Mesendoderm (in vitro differentiated cells): ENCODE measurements at regions not wholly inside any gene's neighbourhood (a gene's known extent, or its start where the extent isn't known, plus 50 kb on each side); places are given as distances from the start of the nearest gene placed in this dataset.

Source experiments
- DNase-seq: peaks from one replicate; pipeline ENCODE4 v3.0.0; 2013
- H2AK5ac ChIP-seq: 2 replicates; pipeline ENCODE4 v1.6.1; 2013; ENCODE audit warnings: low read length, inconsistent platforms
- H2BK120ac ChIP-seq: 2 replicates; pipeline ENCODE4 v1.6.1; 2013; ENCODE audit warnings: low read depth, mild to moderate bottlenecking, low read length, moderate library complexity, mixed read lengths
- H2BK15ac ChIP-seq: replicated peaks from 2 replicates; pipeline ENCODE4 v1.6.1; 2013; ENCODE audit warnings: low read depth, mild to moderate bottlenecking, moderate library complexity
- H2BK5ac ChIP-seq: 2 replicates; pipeline ENCODE4 v1.6.1; 2013; ENCODE audit warnings: low read length, inconsistent platforms
- H3K18ac ChIP-seq: 2 replicates; pipeline ENCODE4 v1.6.1; 2013; ENCODE audit warnings: mild to moderate bottlenecking, low read length, mixed read lengths
- H3K23ac ChIP-seq: one replicate; pipeline ENCODE4 v1.6.1; 2013; ENCODE audit warnings: low read length
- H3K27ac ChIP-seq: 2 replicates; pipeline ENCODE4 v1.5.1; 2013; ENCODE audit warnings: low read depth, mild to moderate bottlenecking, inconsistent platforms, low read length, moderate library complexity
- H3K27me3 ChIP-seq: 2 replicates; pipeline ENCODE4 v1.6.1; 2013; ENCODE audit warnings: low read length, control low read depth, mild to moderate bottlenecking, inconsistent platforms; ENCODE audit not compliant: insufficient read depth, poor library complexity
- H3K36me3 ChIP-seq: 2 replicates; pipeline ENCODE4 v1.6.1; 2013; ENCODE audit warnings: low read length, inconsistent platforms; ENCODE audit not compliant: control insufficient read depth, insufficient read depth
- H3K4ac ChIP-seq: one replicate; pipeline ENCODE4 v1.6.1; 2013; ENCODE audit warnings: low read depth, mild to moderate bottlenecking, low read length, moderate library complexity
- H3K4me1 ChIP-seq: 2 replicates; pipeline ENCODE4 v1.6.1; 2013; ENCODE audit warnings: low read depth, low read length, inconsistent platforms; ENCODE audit not compliant: control insufficient read depth
- H3K4me2 ChIP-seq: 2 replicates; pipeline ENCODE4 v1.6.1; 2013; ENCODE audit warnings: low read length
- H3K4me3 ChIP-seq: 2 replicates; pipeline ENCODE4 v1.5.1; 2013; ENCODE audit warnings: mild to moderate bottlenecking, low read length
- H3K56ac ChIP-seq: one replicate; pipeline ENCODE4 v1.6.1; 2013; ENCODE audit warnings: low read length
- H3K79me1 ChIP-seq: 2 replicates; pipeline ENCODE4 v1.6.1; 2013; ENCODE audit warnings: low read length, inconsistent platforms
- H3K79me2 ChIP-seq: 2 replicates; pipeline ENCODE4 v1.6.1; 2013; ENCODE audit warnings: mild to moderate bottlenecking, low read length; ENCODE audit not compliant: control insufficient read depth, insufficient read depth
- H3K9ac ChIP-seq: 2 replicates; pipeline ENCODE4 v1.6.1; 2013; ENCODE audit warnings: low read length, inconsistent platforms
- H4K5ac ChIP-seq: one replicate; pipeline ENCODE4 v1.6.1; 2013; ENCODE audit warnings: low read length
- H4K8ac ChIP-seq: one replicate; pipeline ENCODE4 v1.6.1; 2013; ENCODE audit warnings: low read depth, mild to moderate bottlenecking, control low read depth, low read length, moderate library complexity
- WGBS: extraction: QIAGEN DNeasy Blood & Tissue Kit; methylation state at CpG from one replicate; pipeline ENCODE4 v1.1.7; 2013; ENCODE audit warnings: low lambda C conversion rate, missing lambda C conversion rate; ENCODE audit not compliant: insufficient coverage; ENCODE audit errors: extremely low coverage; 5-methylcytosine and 5-hydroxymethylcytosine counted together

DNA sequence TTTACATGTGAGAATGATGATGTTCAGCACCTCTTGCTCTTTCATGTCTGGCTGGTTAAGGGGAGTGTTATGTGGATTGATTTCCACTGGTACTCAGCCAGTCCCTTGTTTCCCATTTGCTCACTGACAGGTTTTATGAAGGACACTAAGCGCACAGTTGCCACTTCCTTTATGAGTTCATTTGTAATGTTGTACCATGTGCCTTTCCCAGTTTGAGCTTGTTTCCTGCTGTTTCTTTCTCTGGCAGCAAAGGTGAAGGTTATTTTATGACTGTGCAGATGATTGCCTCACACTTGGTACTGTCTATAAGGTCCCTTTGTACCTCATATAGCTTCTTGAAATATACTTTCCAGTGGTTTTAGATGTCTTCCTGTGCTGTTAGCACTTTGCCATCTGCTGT lies 1700.5 kb upstream of the TMEFF2 start:
- Histone ChIP-seq H4K8ac (no peak overlapping the region), H3K23ac (no peak overlapping the region), H3K9ac (no peak overlapping the region), H3K18ac (no peak overlapping the region), H3K27ac (no peak overlapping the region), H3K27me3 (no peaks in the 10 kb centered on the region), H2AK5ac (no peak overlapping the region), H3K79me2 (no peaks in the 10 kb centered on the region), H4K5ac (no peak overlapping the region), H2BK5ac (no peak overlapping the region), H2BK120ac (no peak overlapping the region), H2BK15ac (no peak overlapping the region), H3K4me2 (no peak overlapping the region), H3K4ac (no peak overlapping the region), H3K4me3 (no peak overlapping the region), H3K56ac (no peak overlapping the region), H3K4me1 (no peaks in the 10 kb centered on the region), H3K36me3 (no peaks in the 10 kb centered on the region), H3K79me1 (no peaks in the 10 kb centered on the region)
- no CpG with 5 or more reads among the region's 1 CpG for WGBS
- DNase-seq = peak; percentile 0

DNA sequence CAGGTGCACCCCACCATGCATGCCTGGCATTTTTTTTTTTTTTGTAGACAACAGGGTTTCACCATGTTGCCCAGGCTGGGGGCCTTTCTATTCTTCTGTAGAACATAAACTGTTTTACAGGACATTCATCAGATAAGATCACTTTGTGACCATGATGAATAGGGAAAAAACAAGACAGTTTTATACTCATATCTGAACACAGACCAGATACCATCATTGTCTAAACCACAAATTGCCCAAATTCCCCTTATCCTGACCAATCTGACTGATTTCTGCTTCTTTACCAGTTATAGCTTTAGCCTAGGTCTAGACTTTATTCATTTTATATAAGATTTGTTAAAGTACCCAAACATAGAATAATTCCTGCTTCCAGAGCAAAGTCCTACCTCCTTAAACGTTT lies 1699.3 kb upstream of the TMEFF2 start:
- H3K18ac ChIP-seq = no peak overlapping the region

DNA sequence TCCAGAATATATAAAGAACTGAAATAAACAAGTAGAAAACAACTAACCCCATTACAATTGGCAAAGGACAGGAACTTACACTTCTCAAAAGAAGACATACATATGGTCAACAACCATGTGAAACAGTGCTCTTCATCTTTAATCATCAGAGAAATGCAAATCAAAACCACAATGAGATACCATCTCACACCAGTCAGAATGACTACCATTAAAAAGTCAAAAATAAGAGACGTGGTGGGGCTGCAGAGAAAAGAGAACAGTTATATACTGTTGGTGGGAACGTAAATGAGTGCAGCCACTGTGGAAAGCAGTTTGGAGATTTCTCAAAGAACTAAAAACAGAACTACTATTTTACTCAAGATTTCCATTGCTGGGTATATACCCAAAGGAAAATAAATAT lies 1696.3 kb upstream of the TMEFF2 start:
- Histone ChIP-seq H3K4ac (no peak overlapping the region), H3K27me3 (no peaks in the 10 kb centered on the region), H3K27ac (no peak overlapping the region), H3K79me2 (no peaks in the 10 kb centered on the region), H3K4me1 (no peaks in the 10 kb centered on the region), H2AK5ac (no peak overlapping the region), H2BK15ac (no peak overlapping the region), H3K4me2 (no peak overlapping the region), H3K18ac (no peak overlapping the region), H3K36me3 (no peaks in the 10 kb centered on the region), H2BK120ac (no peak overlapping the region), H4K8ac (no peak overlapping the region), H3K23ac (no peak overlapping the region), H3K79me1 (no peaks in the 10 kb centered on the region), H4K5ac (no peak overlapping the region), H2BK5ac (no peak overlapping the region), H3K56ac (no peak overlapping the region), H3K9ac (no peak overlapping the region), H3K4me3 (no peak overlapping the region)
- DNase-seq = no peak
- WGBS = no CpG with 5 or more reads among the region's 2 CpGs

More for the DNA sequence above, 1699.3 kb upstream of the TMEFF2 start:
- no peaks in the 10 kb centered on the region for H3K36me3 ChIP-seq
- H3K4me3 ChIP-seq = no peak overlapping the region
- no peak overlapping the region for H4K5ac ChIP-seq
- no peak overlapping the region for H3K9ac ChIP-seq
- H3K79me2 ChIP-seq = no peaks in the 10 kb centered on the region
- no peak for DNase-seq
- no peak overlapping the region for H3K4ac ChIP-seq
- H2BK15ac ChIP-seq = no peak overlapping the region
- no peak overlapping the region for H2AK5ac ChIP-seq
- WGBS = 100% methylated on average over 1 of the region's 1 CpG
- no peak overlapping the region for H2BK120ac ChIP-seq
- H3K79me1 ChIP-seq = no peaks in the 10 kb centered on the region
- no peak overlapping the region for H2BK5ac ChIP-seq
- no peak overlapping the region for H4K8ac ChIP-seq
- H3K56ac ChIP-seq = no peak overlapping the region
- H3K4me2 ChIP-seq = no peak overlapping the region
- no peak overlapping the region for H3K23ac ChIP-seq
- no peaks in the 10 kb centered on the region for H3K27me3 ChIP-seq
- H3K27ac ChIP-seq = no peak overlapping the region
- H3K4me1 ChIP-seq = no peaks in the 10 kb centered on the region

DNA sequence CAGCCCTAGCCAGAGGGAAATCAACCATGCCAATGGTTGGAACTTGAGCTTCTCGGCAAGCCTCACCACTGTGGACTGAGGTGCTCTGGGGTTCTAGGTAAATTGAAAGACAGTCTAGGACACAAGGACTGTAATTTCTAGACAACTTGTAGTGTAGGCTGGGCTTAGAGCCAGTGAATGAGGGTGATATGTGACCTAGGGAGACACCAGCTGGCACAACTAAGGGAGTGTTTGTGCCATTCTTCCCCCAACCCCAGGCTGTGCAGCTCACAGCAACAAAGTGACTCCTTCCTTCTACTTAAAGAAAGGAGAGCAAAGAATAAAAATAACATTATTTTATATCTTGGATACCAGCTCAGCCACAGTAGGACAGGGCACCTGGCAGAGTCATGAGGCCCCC lies 1690.7 kb upstream of the TMEFF2 start:
- Histone ChIP-seq H3K27ac (no peak overlapping the region), H3K9ac (no peak overlapping the region), H3K36me3 (no peaks in the 10 kb centered on the region), H2BK5ac (no peak overlapping the region), H4K8ac (no peak overlapping the region), H2AK5ac (no peak overlapping the region), H3K18ac (no peak overlapping the region), H2BK120ac (no peak overlapping the region), H3K27me3 (no peaks in the 10 kb centered on the region), H3K79me2 (no peaks in the 10 kb centered on the region), H3K4me1 (no peaks in the 10 kb centered on the region), H3K23ac (no peak overlapping the region), H3K4me2 (no peak overlapping the region), H3K4ac (no peak overlapping the region), H2BK15ac (no peak overlapping the region), H3K4me3 (no peak overlapping the region), H4K5ac (no peak overlapping the region), H3K56ac (no peak overlapping the region), H3K79me1 (no peaks in the 10 kb centered on the region)
- no CpG with 5 or more reads among the region's 1 CpG for WGBS
- no peak for DNase-seq

DNA sequence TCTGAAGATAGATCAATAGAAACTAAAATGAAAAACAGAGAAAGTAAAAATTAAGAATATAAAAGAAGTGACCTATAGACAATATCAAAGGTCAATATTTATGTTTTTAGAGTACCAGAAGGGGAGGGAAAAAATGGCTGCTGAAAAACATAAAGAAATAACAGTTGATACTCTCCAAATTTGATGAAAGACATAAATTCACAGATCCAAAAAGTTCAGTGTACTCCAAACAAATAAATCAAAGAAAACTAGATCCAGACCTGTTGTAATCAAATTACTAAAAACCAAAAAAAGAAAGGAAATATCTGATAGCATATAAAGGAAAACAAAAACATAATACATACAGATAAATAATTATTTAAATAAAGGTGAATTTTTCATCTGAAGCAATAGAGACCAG lies 1689.1 kb upstream of the TMEFF2 start:
- H4K5ac ChIP-seq = no peak overlapping the region
- H2BK15ac ChIP-seq = no peak overlapping the region
- DNase-seq = no peak
- H3K4me3 ChIP-seq = no peak overlapping the region
- H3K4ac ChIP-seq = no peak overlapping the region
- no peak overlapping the region for H2BK120ac ChIP-seq
- H3K56ac ChIP-seq = no peak overlapping the region
- H3K27ac ChIP-seq = no peak overlapping the region
- H3K27me3 ChIP-seq = no peaks in the 10 kb centered on the region
- no peak overlapping the region for H3K9ac ChIP-seq
- no peak overlapping the region for H3K4me2 ChIP-seq
- H2BK5ac ChIP-seq = no peak overlapping the region
- H4K8ac ChIP-seq = no peak overlapping the region
- no peaks in the 10 kb centered on the region for H3K36me3 ChIP-seq
- H3K79me2 ChIP-seq = no peaks in the 10 kb centered on the region
- no peaks in the 10 kb centered on the region for H3K4me1 ChIP-seq
- no peak overlapping the region for H3K23ac ChIP-seq
- H3K79me1 ChIP-seq = no peaks in the 10 kb centered on the region
- H3K18ac ChIP-seq = no peak overlapping the region
- no peak overlapping the region for H2AK5ac ChIP-seq

DNA sequence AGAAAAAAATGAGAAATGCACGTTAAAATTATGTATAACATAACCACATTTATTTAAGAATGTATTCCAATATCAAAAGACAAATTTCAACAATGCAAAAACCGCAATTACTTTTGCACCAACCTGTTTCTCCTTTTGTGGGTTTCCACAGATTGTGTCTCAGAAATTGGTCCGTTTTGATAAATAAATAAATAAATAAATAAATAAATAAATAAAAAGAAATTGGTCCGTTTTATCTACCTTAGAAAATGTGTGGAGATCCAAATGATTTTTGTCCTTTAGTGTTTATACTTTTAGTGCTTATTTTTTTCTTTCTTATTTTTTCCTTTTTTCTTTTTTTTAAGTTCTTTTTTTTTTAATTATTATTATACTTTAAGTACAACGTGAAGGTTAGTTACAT lies 1682.2 kb upstream of the TMEFF2 start:
- Histone ChIP-seq H4K5ac (no peak overlapping the region), H3K79me2 (no peaks in the 10 kb centered on the region), H3K36me3 (no peaks in the 10 kb centered on the region), H3K9ac (no peak overlapping the region), H3K4me1 (no peaks in the 10 kb centered on the region), H2BK5ac (no peak overlapping the region), H3K4me2 (no peak overlapping the region), H3K18ac (no peak overlapping the region), H3K56ac (no peak overlapping the region), H3K4me3 (no peak overlapping the region), H4K8ac (no peak overlapping the region), H3K79me1 (no peaks in the 10 kb centered on the region), H2BK15ac (no peak overlapping the region), H2AK5ac (no peak overlapping the region), H3K27me3 (no peaks in the 10 kb centered on the region), H3K27ac (no peak overlapping the region), H3K4ac (no peak overlapping the region), H2BK120ac (no peak overlapping the region), H3K23ac (no peak overlapping the region)
- WGBS = no CpG with 5 or more reads among the region's 5 CpGs
- no peak for DNase-seq
